NCI-H1417 (cell line): ENCODE measurements at regions not wholly inside any gene's neighbourhood (a gene's known extent, or its start where the extent isn't known, plus 50 kb on each side); places are given as distances from the start of the nearest gene placed in this dataset.

Source experiments
- DNase-seq, 3 experiments: peaks; one replicate each; lab custom pipeline; 2025; lab: John Stamatoyannopoulos, UW

- DNase-seq: no peak
Measured at GRCh38 chr10:88172159-88172558, 308.7 kb downstream of the PTEN start.

GRCh38 chr10:88174391-88174790, 311.0 kb downstream of the PTEN start:
- DNase-seq: no peak

GRCh38 chr10:88178758-88179157, 315.3 kb downstream of the PTEN start:
- DNase-seq: peak in 2 of 3 experiments; percentile 39 to 68

GRCh38 chr10:88179831-88180230, 316.4 kb downstream of the PTEN start:
- no peak for DNase-seq

GRCh38 chr10:88181902-88182600, 318.6 kb downstream of the PTEN start:
- peak; percentile 58 to 95 (median 92) for DNase-seq

GRCh38 chr10:88182601-88182930, 319.1 kb downstream of the PTEN start:
- DNase-seq: peak in 1 of 3 experiments; percentile 18

- peak in 2 of 3 experiments; percentile 1 to 47 for DNase-seq
Measured at GRCh38 chr10:88184543-88185297, 321.3 kb downstream of the PTEN start.

- no peak for DNase-seq
Measured at GRCh38 chr10:88185830-88186229, 322.4 kb downstream of the PTEN start.

GRCh38 chr10:88186335-88186734, 322.9 kb downstream of the PTEN start:
- no peak for DNase-seq

- DNase-seq: no peak
Measured at GRCh38 chr10:88187472-88187871, 324.0 kb downstream of the PTEN start.

- no peak for DNase-seq
Measured at GRCh38 chr10:88190123-88190522, 326.7 kb downstream of the PTEN start.

GRCh38 chr10:88190540-88191235, 327.3 kb downstream of the PTEN start:
- DNase-seq: no peak

- no peak for DNase-seq
Measured at GRCh38 chr10:88193018-88193417, 329.6 kb downstream of the PTEN start.

GRCh38 chr10:88194041-88194887, 330.8 kb downstream of the PTEN start:
- DNase-seq: no peak

GRCh38 chr10:88194961-88195367, 331.5 kb downstream of the PTEN start:
- no peak for DNase-seq

- DNase-seq: peak in 2 of 3 experiments; percentile 47 to 70
Measured at GRCh38 chr10:88195841-88196240, 332.4 kb downstream of the PTEN start.

GRCh38 chr10:88196291-88196690, 332.9 kb downstream of the PTEN start:
- peak in 2 of 3 experiments; percentile 40 to 56 for DNase-seq

- DNase-seq: no peak
Measured at GRCh38 chr10:88198023-88198422, 334.6 kb downstream of the PTEN start.

GRCh38 chr10:88200312-88201032, 337.0 kb downstream of the PTEN start:
- DNase-seq: no peak

GRCh38 chr10:88205842-88206446, 342.5 kb downstream of the PTEN start:
- peak in 1 of 3 experiments; percentile 64 for DNase-seq

GRCh38 chr10:88207121-88207546, 343.7 kb downstream of the PTEN start:
- peak in 1 of 3 experiments; percentile 78 for DNase-seq
